ENCODE measurements at regions not wholly inside any gene's neighbourhood (a gene's known extent, or its start where the extent isn't known, plus 50 kb on each side); places are given as distances from the start of the nearest gene placed in this dataset.

GRCh38 chr11:38543986-38544385 lies 1946.0 kb upstream of the RAG2 start:
- H3K4me3 ChIP-seq (ENCODE audit: low read depth in 1 of 2, low read length in 1 of 2), result no peak overlapping the region
- no peaks in the 10 kb centered on the region for H3K36me3 ChIP-seq
- no peak overlapping the region for H3K27ac ChIP-seq
- TF ChIP-seq CTCF (IDR thresholded peaks at IDR 0.05), result no peak
- H3K9me3 ChIP-seq, result no peaks in the 10 kb centered on the region
- no peaks in the 10 kb centered on the region for H3K4me1 ChIP-seq (ENCODE audit: control insufficient read depth in 1 of 2, insufficient read depth in 1 of 2, low read depth in 1 of 2, low read length in 1 of 2)
- H3K27me3 ChIP-seq, result no peaks in the 10 kb centered on the region

GRCh38 chr11:38543311-38543710 lies 1945.3 kb upstream of the RAG2 start:
- no peak for TF ChIP-seq CTCF (IDR thresholded peaks at IDR 0.05)
- Histone ChIP-seq H3K9me3 (no peaks in the 10 kb centered on the region), H3K27ac (no peak overlapping the region), H3K4me1 (ENCODE audit: control insufficient read depth in 1 of 2, insufficient read depth in 1 of 2, low read depth in 1 of 2, low read length in 1 of 2) (no peaks in the 10 kb centered on the region), H3K4me3 (ENCODE audit: low read depth in 1 of 2, low read length in 1 of 2) (no peak overlapping the region), H3K36me3 (no peaks in the 10 kb centered on the region), H3K27me3 (no peaks in the 10 kb centered on the region)

GRCh38 chr11:38538866-38539680 lies 1941.0 kb upstream of the RAG2 start:
- no peak overlapping the region for H3K4me3 ChIP-seq (ENCODE audit: low read depth in 1 of 2, low read length in 1 of 2)
- H3K36me3 ChIP-seq, result no peaks in the 10 kb centered on the region
- no peaks in the 10 kb centered on the region for H3K9me3 ChIP-seq
- H3K4me1 ChIP-seq (ENCODE audit: control insufficient read depth in 1 of 2, insufficient read depth in 1 of 2, low read depth in 1 of 2, low read length in 1 of 2), result no peaks in the 10 kb centered on the region
- no peak for TF ChIP-seq CTCF (IDR thresholded peaks at IDR 0.05)
- no peaks in the 10 kb centered on the region for H3K27me3 ChIP-seq
- no peak overlapping the region for H3K27ac ChIP-seq

GRCh38 chr11:38530226-38530625 lies 1932.2 kb upstream of the RAG2 start:
- H3K27ac ChIP-seq, result no peak overlapping the region

DNA sequence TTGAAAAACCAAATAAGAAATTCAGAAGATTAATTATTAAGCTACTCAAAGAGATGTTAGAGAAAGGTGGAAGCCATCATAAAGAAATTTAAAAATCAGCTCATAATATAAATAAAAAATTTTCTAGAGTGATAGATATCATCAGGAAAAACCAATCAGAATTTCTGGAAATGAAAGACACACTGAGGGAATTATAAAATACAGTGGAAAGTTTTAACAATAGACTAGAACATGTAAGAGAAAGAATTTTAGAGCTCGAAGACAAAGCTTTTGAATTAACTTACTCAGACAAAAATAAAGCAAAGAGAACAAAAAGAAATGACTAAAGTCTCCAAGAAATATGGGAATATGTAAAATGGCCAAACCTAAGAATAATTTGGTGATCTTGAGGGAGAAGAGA lies 1926.9 kb upstream of the RAG2 start:
- H3K4me1 ChIP-seq (ENCODE audit: control insufficient read depth in 1 of 2, insufficient read depth in 1 of 2, low read depth in 1 of 2, low read length in 1 of 2), result no peaks in the 10 kb centered on the region
- H3K9me3 ChIP-seq, result no peaks in the 10 kb centered on the region
- H3K4me3 ChIP-seq (ENCODE audit: low read depth in 1 of 2, low read length in 1 of 2), result no peak overlapping the region
- H3K27ac ChIP-seq, result no peak overlapping the region
- H3K36me3 ChIP-seq, result no peaks in the 10 kb centered on the region
- H3K27me3 ChIP-seq, result no peaks in the 10 kb centered on the region
- no peak for TF ChIP-seq CTCF (IDR thresholded peaks at IDR 0.05)

More at GRCh38 chr11:38530226-38530625, 1932.2 kb upstream of the RAG2 start:
- no peak overlapping the region for H3K4me3 ChIP-seq (ENCODE audit: low read depth in 1 of 2, low read length in 1 of 2)
- no peaks in the 10 kb centered on the region for H3K27me3 ChIP-seq
- no peak for TF ChIP-seq CTCF (IDR thresholded peaks at IDR 0.05)
- no peaks in the 10 kb centered on the region for H3K4me1 ChIP-seq (ENCODE audit: control insufficient read depth in 1 of 2, insufficient read depth in 1 of 2, low read depth in 1 of 2, low read length in 1 of 2)
- H3K9me3 ChIP-seq, result no peaks in the 10 kb centered on the region
- no peaks in the 10 kb centered on the region for H3K36me3 ChIP-seq

Measured in neutrophil (primary cell).